ENCODE measurements at regions not wholly inside any gene's neighbourhood (a gene's known extent, or its start where the extent isn't known, plus 50 kb on each side); places are given as distances from the start of the nearest gene placed in this dataset.
"Not testable (repeated sequence)": the region's sequence is repeated elsewhere in the genome, so short reads cannot be mapped to it uniquely, and the experiment has no call there.

GRCh38 chr22:47488131-47488530 lies 725.7 kb downstream of the TBC1D22A start:
- DNase-seq = not testable (repeated sequence)

- no peak for DNase-seq
Measured at GRCh38 chr22:47486569-47487312, 724.3 kb downstream of the TBC1D22A start.

DNA sequence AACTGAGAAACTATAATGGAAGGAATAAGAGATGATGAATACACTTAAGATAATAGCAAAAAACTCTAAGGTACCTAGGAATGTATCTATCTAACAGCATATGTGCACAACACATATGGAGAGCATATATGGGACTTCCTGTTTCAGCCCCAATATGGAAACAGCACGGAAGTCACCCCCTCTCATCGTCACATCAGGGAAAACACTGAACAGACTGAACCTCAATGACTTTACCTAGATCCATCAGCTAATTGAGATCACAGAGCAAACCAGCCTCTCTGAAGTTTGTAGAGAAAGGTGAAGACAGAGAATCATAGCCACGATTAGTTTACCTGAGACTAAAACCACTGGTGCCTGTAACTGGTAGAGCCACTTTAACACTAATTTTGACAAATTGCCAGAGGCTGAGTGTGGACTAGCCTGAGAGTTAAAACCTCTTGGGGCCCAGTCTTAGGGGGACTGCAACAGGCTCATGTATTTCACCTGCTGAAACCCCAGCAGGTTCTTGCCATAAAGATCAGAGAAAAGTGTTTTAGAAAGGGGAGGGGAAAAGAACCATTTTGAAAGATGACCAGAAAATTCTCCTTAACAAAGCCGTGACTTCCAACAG lies 722.6 kb downstream of the TBC1D22A start:
- DNase-seq = no peak

- no peak for DNase-seq
Measured at GRCh38 chr22:47476231-47476630, 713.8 kb downstream of the TBC1D22A start.

DNA sequence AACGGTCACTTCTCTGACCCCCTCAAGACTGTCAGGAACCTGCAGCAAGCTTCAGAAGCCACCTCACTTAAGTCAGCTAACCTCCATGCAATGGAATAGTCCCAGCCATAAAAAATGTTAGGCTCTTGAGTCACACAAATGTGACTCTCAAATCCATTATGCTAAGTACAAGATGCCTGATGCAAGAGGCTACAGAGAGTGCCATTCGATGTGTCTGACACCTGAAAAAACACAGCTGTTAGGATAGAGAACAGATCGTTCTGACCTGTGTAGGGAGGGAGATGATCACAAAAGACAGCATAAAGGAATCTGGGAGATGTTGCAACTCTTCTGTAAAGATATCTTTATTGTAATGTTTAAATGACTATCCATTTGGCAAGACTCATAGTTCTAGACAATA lies 712.4 kb downstream of the TBC1D22A start:
- no peak for DNase-seq

DNA sequence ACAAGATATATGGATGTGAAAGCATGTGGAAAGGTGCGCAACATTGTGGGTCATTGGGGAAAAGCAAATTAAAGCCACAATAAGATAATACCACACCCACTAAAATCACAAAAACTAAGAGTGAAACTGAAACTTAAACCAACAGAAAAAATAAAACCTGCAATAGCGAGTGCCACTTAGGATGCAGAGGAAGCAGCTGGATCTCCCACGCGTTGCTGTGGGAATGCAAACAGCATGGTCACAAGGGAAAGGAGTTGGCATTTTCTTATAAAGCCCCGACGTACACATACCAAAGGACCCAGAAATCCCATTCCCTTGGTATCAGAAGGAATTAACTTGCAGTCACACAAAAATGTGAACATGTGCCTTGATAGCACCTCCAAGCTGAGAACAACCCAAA lies 712.0 kb downstream of the TBC1D22A start:
- DNase-seq = no peak

DNA sequence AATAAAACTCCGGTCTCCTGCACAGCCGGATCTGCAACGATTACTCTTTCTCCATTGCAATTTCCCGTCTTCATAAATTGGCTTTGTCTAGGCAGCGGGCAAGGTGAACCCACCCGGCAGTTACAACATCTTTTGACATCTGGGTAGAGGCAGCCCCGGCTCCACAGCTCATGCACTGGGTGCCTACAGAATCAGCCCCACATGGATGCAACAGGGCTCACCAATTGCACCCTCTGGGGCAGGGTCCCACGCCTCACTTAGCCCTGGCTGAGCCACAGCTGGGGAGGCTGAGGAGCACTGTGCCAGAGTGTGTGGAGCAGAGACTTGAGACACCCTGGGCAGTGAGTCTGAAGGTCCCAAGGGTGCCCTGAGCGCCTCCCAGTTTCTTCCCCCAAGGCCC lies 710.2 kb downstream of the TBC1D22A start:
- no peak for DNase-seq

DNA sequence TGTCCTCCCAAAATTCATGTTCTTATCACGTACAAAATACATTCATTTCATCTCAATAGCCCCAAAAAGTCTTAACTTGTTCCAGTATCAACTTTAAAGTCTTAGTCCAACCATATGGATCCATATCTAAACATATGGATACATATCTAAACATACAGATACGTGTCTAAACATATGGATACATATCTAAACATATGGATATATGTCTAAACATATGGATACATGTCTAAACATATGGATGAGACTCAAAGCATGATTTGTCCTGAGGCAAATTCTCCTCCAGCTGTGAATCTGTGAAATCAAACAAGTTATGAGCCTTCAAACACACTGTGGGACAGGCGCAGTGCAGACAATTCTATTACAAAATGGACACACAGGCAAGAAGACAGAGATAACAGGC lies 709.0 kb downstream of the TBC1D22A start:
- DNase-seq = no peak

- DNase-seq = no peak
Measured at GRCh38 chr22:47465809-47466208, 703.4 kb downstream of the TBC1D22A start.

- DNase-seq = no peak
Measured at GRCh38 chr22:47465222-47465621, 702.8 kb downstream of the TBC1D22A start.

DNA sequence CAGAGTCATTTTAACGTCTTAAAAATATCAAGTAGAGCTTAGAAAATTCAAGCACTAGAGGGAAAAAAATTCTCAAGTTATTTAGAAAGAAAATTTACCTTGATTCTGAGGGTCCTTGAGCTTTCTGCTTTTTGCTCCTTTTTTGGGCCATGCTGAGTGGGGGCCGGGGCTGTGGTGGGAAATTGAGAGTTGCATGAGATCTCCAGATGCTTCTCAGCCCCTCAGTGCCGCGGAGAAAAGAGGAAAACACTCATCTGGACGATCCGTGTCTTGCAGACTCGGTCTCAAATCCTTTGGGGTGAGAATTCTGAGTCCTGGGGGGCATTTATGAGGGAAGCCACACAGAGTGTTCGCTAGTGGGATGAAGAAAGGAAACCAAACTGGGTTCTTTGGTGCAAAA lies 700.8 kb downstream of the TBC1D22A start:
- no peak for DNase-seq

DNA sequence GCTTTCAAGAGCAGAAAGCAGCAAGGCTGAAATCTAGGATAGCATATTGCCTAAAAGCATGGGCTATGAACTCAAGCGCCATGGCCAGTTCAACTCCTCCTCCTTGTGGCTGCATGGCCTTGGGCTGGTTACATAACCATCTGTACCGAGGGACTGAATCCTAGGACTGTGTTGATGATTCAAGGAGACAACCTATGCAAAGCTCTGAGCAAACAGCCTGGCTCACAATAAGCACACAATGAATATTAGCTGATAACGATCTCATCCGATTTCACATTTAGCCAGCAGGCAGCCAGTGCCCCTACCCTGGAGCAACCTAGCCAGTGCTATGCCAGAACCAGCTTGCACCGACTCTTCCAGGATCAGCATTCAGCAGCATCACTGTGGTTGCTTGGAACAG lies 698.4 kb downstream of the TBC1D22A start:
- peak; percentile 1 for DNase-seq

DNA sequence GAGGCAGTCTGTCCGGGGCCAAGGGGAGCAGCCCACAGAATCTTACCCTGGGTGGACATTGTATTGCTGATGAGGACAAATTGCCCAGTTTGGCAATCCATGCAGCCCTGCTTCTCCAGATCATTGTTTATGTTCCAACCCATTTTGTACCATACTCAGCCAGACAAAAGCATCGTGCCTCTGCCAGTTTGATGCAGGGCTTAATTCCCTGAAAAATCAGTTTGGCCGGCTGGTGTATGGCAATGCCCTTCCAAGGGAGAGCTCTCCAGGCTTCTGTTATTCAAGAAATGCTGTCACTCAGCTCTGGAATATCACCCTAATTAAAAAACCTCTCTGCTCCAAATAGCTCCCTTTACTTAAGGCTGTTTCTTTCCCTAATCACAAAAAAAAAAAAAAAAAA lies 697.7 kb downstream of the TBC1D22A start:
- no peak for DNase-seq

GRCh38 chr22:47458348-47458747 lies 695.9 kb downstream of the TBC1D22A start:
- no peak for DNase-seq

DNA sequence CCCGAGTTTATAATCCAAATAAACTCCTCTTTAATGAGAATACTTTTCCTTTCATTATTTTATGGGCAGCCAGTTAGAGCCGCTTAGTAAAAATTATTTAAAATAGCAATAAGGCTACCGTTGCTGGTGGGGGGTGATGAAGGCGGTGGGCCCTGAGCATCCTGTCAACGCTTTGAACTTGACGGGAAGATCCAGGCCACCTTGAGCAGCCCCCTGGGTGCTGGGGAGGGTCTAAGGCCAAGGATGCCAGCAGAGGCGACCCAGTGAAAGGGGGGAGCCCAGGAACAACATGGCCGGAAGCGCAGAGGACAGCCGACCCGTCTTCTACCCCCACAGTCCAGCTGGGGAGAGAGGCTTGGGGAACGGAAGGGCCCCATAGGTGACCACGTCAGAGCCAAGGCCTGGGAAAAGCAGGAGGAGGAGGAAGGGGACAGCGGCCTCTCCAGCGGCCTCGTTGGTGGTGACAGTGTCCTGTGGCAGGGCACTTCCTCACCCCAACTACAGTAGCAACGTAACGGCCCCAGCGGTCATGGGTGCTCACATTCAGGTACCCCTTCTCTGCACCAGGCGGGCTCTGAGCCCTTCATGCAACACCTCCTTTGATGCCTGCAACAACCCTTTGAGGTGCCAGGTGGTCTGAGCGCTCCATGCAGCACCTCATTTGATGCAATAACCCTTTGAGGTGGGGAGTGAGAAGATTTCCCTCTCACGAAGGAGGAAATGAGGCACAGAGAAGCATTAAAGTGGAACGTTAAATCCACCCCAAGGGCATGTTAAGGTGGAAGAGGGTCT lies 695.3 kb downstream of the TBC1D22A start:
- DNase-seq = no peak

- no peak for DNase-seq
Measured at GRCh38 chr22:47457021-47457420, 694.6 kb downstream of the TBC1D22A start.

DNA sequence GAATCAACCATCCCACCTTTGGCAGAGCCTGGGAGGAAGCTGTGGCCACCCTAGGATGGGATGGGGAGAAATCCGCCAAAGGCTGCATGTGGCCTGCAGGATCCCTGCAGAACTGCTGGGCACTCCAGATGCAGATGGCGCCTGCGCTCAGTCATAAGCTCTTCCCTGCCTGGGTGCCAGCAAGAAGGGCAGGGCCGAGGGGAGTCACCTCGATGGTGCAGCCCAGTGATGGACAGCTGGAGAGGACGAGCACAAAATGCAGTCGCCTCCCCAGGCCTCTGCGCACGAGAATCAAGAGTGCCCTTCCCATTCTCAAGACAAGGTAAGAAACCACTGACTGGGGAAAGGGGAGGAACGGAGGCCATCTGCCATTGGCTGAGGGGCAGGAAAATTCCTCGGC lies 693.6 kb downstream of the TBC1D22A start:
- DNase-seq = no peak

GRCh38 chr22:47453049-47453448 lies 690.6 kb downstream of the TBC1D22A start:
- DNase-seq = no peak

- no peak for DNase-seq
Measured at GRCh38 chr22:47452184-47452583, 689.7 kb downstream of the TBC1D22A start.

GRCh38 chr22:47450876-47451475 lies 688.5 kb downstream of the TBC1D22A start:
- no peak for DNase-seq

DNA sequence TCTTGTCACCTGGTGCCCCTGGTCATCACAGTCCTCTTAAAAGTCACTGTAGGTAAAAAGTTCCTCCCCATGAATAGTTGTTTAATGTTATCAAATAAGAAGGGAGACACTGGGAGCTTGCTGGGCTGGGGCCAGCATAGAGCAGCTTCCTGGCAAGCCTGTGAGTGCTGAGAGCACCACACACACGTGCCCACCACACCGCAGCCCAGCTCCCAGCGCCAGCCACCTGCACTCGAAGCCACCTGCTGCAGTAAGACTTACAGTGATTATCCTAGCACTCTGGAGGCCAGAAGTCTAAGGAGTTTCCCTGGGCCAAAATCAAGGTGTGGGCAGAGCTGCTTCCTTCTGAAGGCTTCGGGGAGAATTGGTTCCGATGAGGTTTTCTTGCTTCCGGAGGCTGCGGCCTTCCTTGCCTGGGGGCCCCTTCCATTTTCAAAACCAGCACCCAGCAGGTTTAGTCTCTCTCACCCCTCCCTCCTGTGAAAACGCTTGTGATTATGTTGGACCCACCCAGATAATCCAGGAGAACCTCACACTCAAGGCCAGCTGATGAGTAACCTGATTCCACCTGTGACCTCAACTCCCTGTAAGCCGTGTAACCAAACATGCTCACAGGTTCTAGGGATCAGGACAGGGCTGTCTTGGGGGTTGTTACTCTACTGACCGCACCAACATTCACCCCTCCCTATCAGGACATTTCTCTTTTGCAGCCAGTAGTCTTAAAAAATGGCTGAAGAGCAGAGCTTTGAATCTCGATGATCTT lies 687.2 kb downstream of the TBC1D22A start:
- DNase-seq = no peak
